Keratinocyte (primary cell): ENCODE measurements at regions not wholly inside any gene's neighbourhood (a gene's known extent, or its start where the extent isn't known, plus 50 kb on each side); places are given as distances from the start of the nearest gene placed in this dataset.

Source experiments
- CTCF ChIP-seq, 3 experiments: IDR thresholded peaks in 1 of 3; conservative IDR thresholded peaks in 1 of 3; optimal IDR thresholded peaks in 1 of 3; 2 replicates in 2 of 3; 3 replicates in 1 of 3; pipeline versions ENCODE3 to v1.5.1; 2011; ENCODE audit warnings: low read length in 3 of 3, mild to moderate bottlenecking in 3 of 3, moderate library complexity in 2 of 3, control low read depth in 1 of 3, inconsistent platforms in 1 of 3; ENCODE audit not compliant: insufficient read depth in 2 of 3; ENCODE audit errors: extremely low read depth in 1 of 3
- EZH2 ChIP-seq: IDR thresholded peaks from one replicate; pipeline ENCODE4 v1.6.1; 2012; ENCODE audit warnings: inconsistent platforms, mild to moderate bottlenecking, low read length, moderate library complexity

- TF ChIP-seq CTCF (optimal IDR thresholded peaks at IDR 0.05 in 1 of 3, IDR thresholded peaks at IDR 0.05 in 1 of 3, conservative IDR thresholded peaks at IDR 0.05 in 1 of 3; ENCODE audit: extremely low read depth in 1 of 3, insufficient read depth in 2 of 3, low read length in 3 of 3) (no peak), EZH2 (no peak)
These were observed 79.3 kb upstream of the PPP2R2D start for GRCh38 chr10:131821378-131822012.
